ENCODE measurements at regions not wholly inside any gene's neighbourhood (a gene's known extent, or its start where the extent isn't known, plus 50 kb on each side); places are given as distances from the start of the nearest gene placed in this dataset.

GRCh38 chr5:54883374-54884194 is 101.8 kb downstream of the ESM1 start:
- H3K9me3 Mint-ChIP-seq (ENCODE audit: low read depth): no peaks in the 10 kb centered on the region
- peaks cover 64% of the 10 kb centered on the region for H3K27me3 Mint-ChIP-seq
- ChIA-PET CTCF (interaction anchor here (0.8 kb wide), 1 partner anchor 10 kb away, joined by 3 read pairs; no protein-coding TSS in a partner anchor), POLR2A (interaction anchor here (0.7 kb wide), 1 partner anchor 17 kb away, joined by 3 read pairs; no protein-coding TSS in a partner anchor)
- peaks cover 11% of the 10 kb centered on the region for H3K4me1 Mint-ChIP-seq
- DNase-seq (no peak), ATAC-seq (no peak)
- no peaks in the 10 kb centered on the region for H3K36me3 Mint-ChIP-seq (ENCODE audit: low read depth)
- H3K4me3 Mint-ChIP-seq: peak overlapping the region; percentile 52
- H3K27ac Mint-ChIP-seq: no peak overlapping the region
- intact Hi-C loops (cut with DNase I, micrococcal nuclease): no loop called here

- ATAC-seq: no peak
- CTCF ChIA-PET: interaction anchor here (0.8 to 1.4 kb wide), 4 partner anchors 9 to 463 kb away, joined by 3 to 5 read pairs (median 3); no protein-coding TSS in a partner anchor
- H3K27me3 Mint-ChIP-seq: peaks cover 57% of the 10 kb centered on the region
- intact Hi-C loops (cut with DNase I, micrococcal nuclease): no loop called here
- no peak for DNase-seq
- POLR2A ChIA-PET: no interaction called here
- H3K36me3 Mint-ChIP-seq (ENCODE audit: low read depth): no peaks in the 10 kb centered on the region
- H3K4me1 Mint-ChIP-seq: peaks cover 11% of the 10 kb centered on the region
- H3K27ac Mint-ChIP-seq: no peak overlapping the region
- peak overlapping the region; percentile 52 for H3K4me3 Mint-ChIP-seq
- no peaks in the 10 kb centered on the region for H3K9me3 Mint-ChIP-seq (ENCODE audit: low read depth)
Measured at GRCh38 chr5:54882841-54883240, 102.6 kb downstream of the ESM1 start.

- intact Hi-C loops (cut with DNase I, micrococcal nuclease): no loop called here
- H3K4me3 Mint-ChIP-seq: no peak overlapping the region
- ChIA-PET CTCF (interaction anchor here (1.0 to 1.4 kb wide), 3 partner anchors 11 to 463 kb away, joined by 3 to 5 read pairs (median 3); no protein-coding TSS in a partner anchor), POLR2A (no interaction called here)
- no peaks in the 10 kb centered on the region for H3K36me3 Mint-ChIP-seq (ENCODE audit: low read depth)
- no peak for DNase-seq
- no peaks in the 10 kb centered on the region for H3K9me3 Mint-ChIP-seq (ENCODE audit: low read depth)
- peaks cover 11% of the 10 kb centered on the region for H3K4me1 Mint-ChIP-seq
- H3K27me3 Mint-ChIP-seq: peaks cover 57% of the 10 kb centered on the region
- no peak overlapping the region for H3K27ac Mint-ChIP-seq
- ATAC-seq: no peak
Measured at GRCh38 chr5:54882101-54882500, 103.3 kb downstream of the ESM1 start.

GRCh38 chr5:54881286-54882005 is 103.9 kb downstream of the ESM1 start:
- intact Hi-C loops (cut with DNase I, micrococcal nuclease): no loop called here
- DNase-seq: peak; percentile 51
- Mint-ChIP-seq H3K9me3 (ENCODE audit: low read depth) (no peaks in the 10 kb centered on the region), H3K27me3 (peaks cover 58% of the 10 kb centered on the region), H3K4me1 (peaks cover 11% of the 10 kb centered on the region), H3K36me3 (ENCODE audit: low read depth) (no peaks in the 10 kb centered on the region), H3K4me3 (no peak overlapping the region), H3K27ac (no peak overlapping the region)
- CTCF ChIA-PET: interaction anchor here (1.0 to 1.4 kb wide), 4 partner anchors 10 to 462 kb away, joined by 3 to 5 read pairs (median 3); no protein-coding TSS in a partner anchor
- ATAC-seq: peak; percentile 77
- POLR2A ChIA-PET: no interaction called here

GRCh38 chr5:54876976-54877375 is 108.4 kb downstream of the ESM1 start:
- H3K9me3 Mint-ChIP-seq (ENCODE audit: low read depth): no peaks in the 10 kb centered on the region
- no peaks in the 10 kb centered on the region for H3K36me3 Mint-ChIP-seq (ENCODE audit: low read depth)
- intact Hi-C loops (cut with DNase I, micrococcal nuclease): no loop called here

GRCh38 chr5:54876556-54876955 is 108.8 kb downstream of the ESM1 start:
- intact Hi-C loops (cut with DNase I, micrococcal nuclease): no loop called here
- peaks cover 38% of the 10 kb centered on the region for H3K27me3 Mint-ChIP-seq
- DNase-seq (no peak), ATAC-seq (no peak)
- H3K4me3 Mint-ChIP-seq: no peak overlapping the region
- POLR2A ChIA-PET: no interaction called here
- CTCF ChIA-PET: interaction anchor here (1.0 to 2.6 kb wide), 3 partner anchors 9 to 26 kb away, joined by 3 to 15 read pairs (median 3); no protein-coding TSS in a partner anchor
- H3K4me1 Mint-ChIP-seq: peaks cover 2% of the 10 kb centered on the region
- no peaks in the 10 kb centered on the region for H3K36me3 Mint-ChIP-seq (ENCODE audit: low read depth)
- no peak overlapping the region for H3K27ac Mint-ChIP-seq
- no peaks in the 10 kb centered on the region for H3K9me3 Mint-ChIP-seq (ENCODE audit: low read depth)

More at GRCh38 chr5:54876976-54877375, 108.4 kb downstream of the ESM1 start:
- Mint-ChIP-seq H3K27ac (no peak overlapping the region), H3K4me1 (peaks cover 5% of the 10 kb centered on the region), H3K4me3 (no peak overlapping the region), H3K27me3 (peaks cover 39% of the 10 kb centered on the region)
- DNase-seq (no peak), ATAC-seq (no peak)
- CTCF ChIA-PET: interaction anchor here (0.6 to 2.6 kb wide), 5 partner anchors 10 to 350 kb away, joined by 3 to 15 read pairs (median 3); no protein-coding TSS in a partner anchor
- POLR2A ChIA-PET: no interaction called here

GRCh38 chr5:54874337-54875021 is 110.9 kb downstream of the ESM1 start:
- CTCF ChIA-PET: interaction anchor here (0.9 to 1.2 kb wide), 4 partner anchors 8 to 13 kb away, joined by 3 to 7 read pairs (median 4); no protein-coding TSS in a partner anchor
- H3K27me3 Mint-ChIP-seq: peaks cover 46% of the 10 kb centered on the region
- intact Hi-C loops (cut with DNase I, micrococcal nuclease): no loop called here
- H3K4me1 Mint-ChIP-seq: peaks cover 3% of the 10 kb centered on the region
- no peaks in the 10 kb centered on the region for H3K36me3 Mint-ChIP-seq (ENCODE audit: low read depth)
- POLR2A ChIA-PET: no interaction called here
- H3K27ac Mint-ChIP-seq: no peak overlapping the region
- no peaks in the 10 kb centered on the region for H3K9me3 Mint-ChIP-seq (ENCODE audit: low read depth)
- ATAC-seq: no peak
- no peak for DNase-seq
- H3K4me3 Mint-ChIP-seq: no peak overlapping the region

GRCh38 chr5:54873691-54874090 is 111.7 kb downstream of the ESM1 start:
- Mint-ChIP-seq H3K4me1 (peaks cover 11% of the 10 kb centered on the region), H3K27ac (no peak overlapping the region), H3K36me3 (ENCODE audit: low read depth) (no peaks in the 10 kb centered on the region), H3K27me3 (peaks cover 44% of the 10 kb centered on the region), H3K4me3 (no peak overlapping the region), H3K9me3 (ENCODE audit: low read depth) (no peaks in the 10 kb centered on the region)
- POLR2A ChIA-PET: no interaction called here
- CTCF ChIA-PET: interaction anchor here (0.6 to 1.6 kb wide), 7 partner anchors 8 to 26 kb away, joined by 3 to 7 read pairs (median 4); no protein-coding TSS in a partner anchor
- DNase-seq (no peak), ATAC-seq (no peak)
- intact Hi-C loops (cut with DNase I, micrococcal nuclease): no loop called here

GRCh38 chr5:54872810-54873209 is 112.6 kb downstream of the ESM1 start:
- DNase-seq (no peak), ATAC-seq (no peak)
- Mint-ChIP-seq H3K27ac (no peak overlapping the region), H3K27me3 (peaks cover 44% of the 10 kb centered on the region), H3K4me3 (no peak overlapping the region), H3K36me3 (ENCODE audit: low read depth) (no peaks in the 10 kb centered on the region), H3K9me3 (ENCODE audit: low read depth) (no peaks in the 10 kb centered on the region), H3K4me1 (peaks cover 19% of the 10 kb centered on the region)
- POLR2A ChIA-PET: no interaction called here
- CTCF ChIA-PET: interaction anchor here (0.6 to 1.9 kb wide), 7 partner anchors 14 to 356 kb away, joined by 3 to 8 read pairs (median 5); no protein-coding TSS in a partner anchor
- intact Hi-C loops (cut with DNase I, micrococcal nuclease): no loop called here

GRCh38 chr5:54870271-54870670 is 115.1 kb downstream of the ESM1 start:
- intact Hi-C loops (cut with DNase I, micrococcal nuclease): no loop called here
- no peaks in the 10 kb centered on the region for H3K9me3 Mint-ChIP-seq (ENCODE audit: low read depth)
- peaks cover 39% of the 10 kb centered on the region for H3K27me3 Mint-ChIP-seq
- H3K36me3 Mint-ChIP-seq (ENCODE audit: low read depth): no peaks in the 10 kb centered on the region
- no peak overlapping the region for H3K4me3 Mint-ChIP-seq
- DNase-seq (no peak), ATAC-seq (no peak)
- H3K27ac Mint-ChIP-seq: no peak overlapping the region
- CTCF ChIA-PET: interaction anchor here (0.6 to 1.6 kb wide), 3 partner anchors 8 to 357 kb away, joined by 4 to 5 read pairs (median 4); partner anchors contain the start of gene GPX8
- H3K4me1 Mint-ChIP-seq: peaks cover 29% of the 10 kb centered on the region
- POLR2A ChIA-PET: no interaction called here

GRCh38 chr5:54869691-54870090 is 115.7 kb downstream of the ESM1 start:
- Mint-ChIP-seq H3K27ac (no peak overlapping the region), H3K4me1 (peaks cover 29% of the 10 kb centered on the region), H3K27me3 (peaks cover 38% of the 10 kb centered on the region), H3K36me3 (ENCODE audit: low read depth) (no peaks in the 10 kb centered on the region), H3K4me3 (no peak overlapping the region), H3K9me3 (ENCODE audit: low read depth) (no peaks in the 10 kb centered on the region)
- ChIA-PET POLR2A (no interaction called here), CTCF (interaction anchor here (0.6 to 1.6 kb wide), 5 partner anchors 8 to 357 kb away, joined by 3 to 5 read pairs (median 4); partner anchors contain the start of gene GPX8)
- intact Hi-C loops (cut with DNase I, micrococcal nuclease): loop anchor here in 1 of 2 experiments (1.0 kb wide), 2 partner anchors 33 to 203 kb away; no protein-coding TSS in a partner anchor
- ATAC-seq (no peak), DNase-seq (no peak)

Data from activated CD4-positive, alpha-beta T cell treated with anti-CD3 and anti-CD28 coated beads for 36 hours (primary cell).